GM19240 (cell line): ENCODE measurements at regions not wholly inside any gene's neighbourhood (a gene's known extent, or its start where the extent isn't known, plus 50 kb on each side); places are given as distances from the start of the nearest gene placed in this dataset.
"Not testable (repeated sequence)": the region's sequence is repeated elsewhere in the genome, so short reads cannot be mapped to it uniquely, and the experiment has no call there.

Experiments
- DNase-seq: peaks from one replicate; pipeline ENCODE4 v3.0.0; 2011; ENCODE audit warnings: low spot score; ENCODE audit not compliant: insufficient read length

- DNase-seq = no peak
Observed at GRCh38 chr1:184820956-184821355, 66.3 kb upstream of the EDEM3 start.

- DNase-seq = no peak
Observed at GRCh38 chr1:184820218-184820750, 65.6 kb upstream of the EDEM3 start.

- DNase-seq = no peak
Observed at GRCh38 chr1:184818646-184819045, 64.0 kb upstream of the EDEM3 start.

- not testable (repeated sequence) for DNase-seq
Observed at GRCh38 chr1:184817003-184817402, 62.3 kb upstream of the EDEM3 start.

GRCh38 chr1:184813528-184814089, 59.0 kb upstream of the EDEM3 start:
- DNase-seq = no peak

GRCh38 chr1:184811439-184812111, 56.9 kb upstream of the EDEM3 start:
- no peak for DNase-seq

DNA sequence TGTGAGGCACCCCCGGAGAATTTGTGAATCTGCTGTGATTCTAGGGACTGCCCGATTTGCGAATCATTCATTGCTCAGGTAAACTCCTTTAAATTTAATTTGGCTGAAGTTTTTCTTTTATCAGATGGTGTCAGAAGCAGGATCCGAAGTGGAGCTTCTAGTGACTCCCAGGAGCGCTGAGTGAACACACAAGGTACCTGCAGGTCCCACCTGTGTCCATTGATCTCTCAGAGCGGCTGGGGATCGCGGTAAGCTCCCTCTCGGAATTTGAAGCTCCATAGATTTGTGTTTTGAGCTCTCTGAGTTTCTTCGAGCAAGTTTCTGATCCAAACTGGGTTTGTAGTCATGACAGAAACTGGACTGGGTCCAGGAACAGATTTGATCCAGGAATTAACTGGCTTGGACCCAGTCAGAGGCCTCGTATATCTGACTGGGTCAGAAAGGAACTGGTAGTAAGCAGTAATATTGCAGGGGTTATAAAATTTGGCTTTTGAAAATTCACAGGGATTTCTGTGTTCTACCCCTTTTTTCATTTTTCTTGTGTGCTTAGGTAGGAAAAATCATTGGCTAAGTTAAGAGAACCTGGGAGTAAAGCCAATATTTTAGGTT, 56.2 kb upstream of the EDEM3 start:
- DNase-seq = no peak

- no peak for DNase-seq
Observed at GRCh38 chr1:184806296-184806721, 51.7 kb upstream of the EDEM3 start.

- DNase-seq = peak; percentile 62
Observed at GRCh38 chr1:184805667-184806295, 51.1 kb upstream of the EDEM3 start.
